ENCODE measurements at regions not wholly inside any gene's neighbourhood (a gene's known extent, or its start where the extent isn't known, plus 50 kb on each side); places are given as distances from the start of the nearest gene placed in this dataset.
"Not testable (repeated sequence)": the region's sequence is repeated elsewhere in the genome, so short reads cannot be mapped to it uniquely, and the experiment has no call there.

- no peak for DNase-seq (ENCODE audit: low read depth in 3 of 3)
Measured at GRCh38 chr3:72032441-72033135, 247.6 kb upstream of the PROK2 start.

DNA sequence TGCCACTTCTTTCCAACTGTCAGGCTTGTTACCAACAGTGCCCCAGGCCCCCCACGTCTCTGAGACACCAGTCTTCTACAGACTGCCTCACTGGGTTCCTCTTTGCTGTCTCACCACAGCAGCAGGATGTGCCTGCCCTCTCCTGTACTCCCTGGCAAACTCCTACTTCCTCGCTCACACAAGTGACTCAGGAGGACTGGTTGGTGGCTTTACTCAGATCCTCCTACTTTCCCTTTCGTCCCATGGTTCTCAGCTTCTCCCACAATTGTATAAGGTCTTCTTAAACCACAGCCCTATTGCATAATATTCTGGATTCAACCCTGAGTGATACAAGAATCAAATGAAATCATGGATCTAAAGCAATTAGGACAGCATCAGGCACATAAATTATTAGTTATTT lies 246.6 kb upstream of the PROK2 start:
- no peak for DNase-seq (ENCODE audit: low read depth in 3 of 3)

DNA sequence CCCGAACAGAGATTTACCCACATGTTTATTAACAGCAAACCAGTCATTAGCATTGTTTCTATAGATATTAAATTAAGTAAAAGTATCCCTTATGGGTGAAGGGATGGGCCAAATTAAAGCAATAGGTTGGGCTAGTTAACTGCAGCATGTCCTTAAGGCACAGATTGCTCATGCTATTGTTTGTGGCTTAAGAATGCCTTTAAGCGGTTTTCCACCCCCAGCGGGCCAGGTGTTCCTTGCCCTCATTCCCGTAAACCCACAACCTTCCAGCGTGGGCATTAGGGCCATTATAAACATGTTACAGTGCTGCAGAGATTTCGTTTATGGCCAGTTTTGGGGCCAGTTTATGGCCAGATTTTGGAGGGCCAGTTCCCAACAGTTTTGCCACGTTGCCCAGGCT lies 245.3 kb upstream of the PROK2 start:
- DNase-seq (ENCODE audit: low read depth in 3 of 3): not testable (repeated sequence)

- not testable (repeated sequence) for DNase-seq (ENCODE audit: low read depth in 3 of 3)
Measured at GRCh38 chr3:72028726-72029125, 243.8 kb upstream of the PROK2 start.

GRCh38 chr3:72028307-72028706 lies 243.4 kb upstream of the PROK2 start:
- not testable (repeated sequence) for DNase-seq (ENCODE audit: low read depth in 3 of 3)

DNA sequence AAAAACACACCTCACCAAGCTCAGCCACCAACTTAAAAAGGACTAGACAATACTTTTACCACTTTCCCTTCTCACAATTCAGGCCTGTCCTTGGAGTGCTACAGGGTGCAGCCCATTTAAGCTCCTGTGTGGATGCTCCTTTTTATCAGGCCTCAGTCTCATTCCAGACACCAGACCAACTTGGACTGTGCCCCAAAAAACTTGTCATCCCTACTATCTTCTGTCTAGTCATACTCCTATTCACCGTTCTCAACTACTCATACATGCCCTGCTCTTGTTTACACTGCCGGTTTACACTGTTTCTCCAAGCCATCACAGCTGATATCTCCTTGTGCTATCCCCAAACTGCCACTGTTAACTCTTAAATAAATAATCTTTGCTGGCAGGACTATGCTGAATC lies 242.8 kb upstream of the PROK2 start:
- DNase-seq (ENCODE audit: low read depth in 3 of 3): not testable (repeated sequence)

GRCh38 chr3:72022027-72022426 lies 237.1 kb upstream of the PROK2 start:
- DNase-seq (ENCODE audit: low read depth in 3 of 3): no peak

- no peak for DNase-seq (ENCODE audit: low read depth in 3 of 3)
Measured at GRCh38 chr3:72021531-72021930, 236.6 kb upstream of the PROK2 start.

DNA sequence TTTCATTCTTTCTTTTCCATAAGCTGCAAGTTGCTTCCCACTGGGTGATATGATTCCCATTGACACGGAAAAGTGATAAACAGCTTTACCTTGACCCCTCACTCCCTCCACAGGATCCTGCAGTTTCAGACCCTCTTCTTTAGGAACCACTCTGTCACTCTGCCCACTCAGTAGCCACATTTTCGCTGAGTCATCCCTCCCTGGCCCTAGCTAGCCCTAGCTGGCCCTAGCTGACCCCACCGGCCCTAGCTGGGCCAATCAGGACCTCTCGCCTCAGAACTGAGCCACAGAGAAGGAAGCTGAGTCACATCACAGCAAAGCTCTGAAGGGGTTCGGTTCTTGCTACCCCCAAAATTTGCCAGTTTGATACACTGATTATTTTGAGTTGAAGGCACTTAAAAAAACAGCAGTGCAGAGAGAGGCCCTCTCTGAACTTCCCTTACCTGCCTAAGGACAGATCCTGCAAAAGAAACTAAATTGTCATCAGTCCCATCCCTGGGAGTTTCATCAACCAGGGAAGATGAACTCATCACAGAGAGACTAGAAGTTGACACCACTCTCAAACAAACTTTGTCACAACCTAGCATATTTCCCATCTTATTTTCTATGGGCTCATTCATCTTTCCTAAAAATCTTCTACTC lies 233.5 kb upstream of the PROK2 start:
- no peak for DNase-seq (ENCODE audit: low read depth in 3 of 3)

- no peak for DNase-seq (ENCODE audit: low read depth in 3 of 3)
Measured at GRCh38 chr3:72017935-72018334, 233.0 kb upstream of the PROK2 start.

DNA sequence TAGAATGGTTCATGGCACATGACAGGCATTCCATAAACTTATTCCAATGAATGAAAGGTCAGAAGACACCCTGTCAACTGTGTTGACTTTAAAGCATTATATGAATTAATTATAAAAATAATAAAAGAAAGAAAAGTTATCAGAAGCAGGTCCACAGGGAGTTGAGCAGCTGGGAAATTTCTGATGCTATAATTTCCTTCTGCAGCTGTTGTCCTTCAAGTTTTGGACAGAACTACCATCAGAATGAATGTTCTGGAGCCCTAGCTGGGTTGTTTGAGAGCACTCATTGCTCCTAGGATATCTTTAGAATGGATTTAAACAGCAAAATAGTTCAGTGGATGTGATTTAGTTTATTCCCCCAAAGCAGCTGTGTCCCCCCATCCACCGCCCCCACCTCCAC lies 232.4 kb upstream of the PROK2 start:
- no peak for DNase-seq (ENCODE audit: low read depth in 3 of 3)

DNA sequence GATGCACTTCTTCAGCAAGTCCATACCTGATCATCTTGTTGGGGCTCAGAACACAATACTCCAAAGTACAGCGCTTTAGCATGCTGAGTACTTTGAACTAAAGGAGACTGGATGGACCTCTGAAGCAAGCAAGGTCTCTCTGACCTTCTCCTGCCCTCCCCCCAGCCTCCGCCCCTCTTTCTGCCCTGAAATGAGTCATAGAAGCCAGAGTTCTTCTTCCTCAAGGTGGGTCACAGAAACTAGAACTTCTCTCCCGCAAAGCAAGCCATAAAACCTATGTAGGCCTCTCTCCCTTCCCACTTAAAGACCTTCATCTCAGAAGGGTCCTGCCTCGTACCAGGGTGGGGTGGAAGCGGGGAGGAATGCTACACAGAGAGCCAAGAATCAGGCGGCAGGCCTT lies 230.5 kb upstream of the PROK2 start:
- no peak for DNase-seq (ENCODE audit: low read depth in 3 of 3)

GRCh38 chr3:72013084-72013483 lies 228.1 kb upstream of the PROK2 start:
- DNase-seq (ENCODE audit: low read depth in 3 of 3): no peak

DNA sequence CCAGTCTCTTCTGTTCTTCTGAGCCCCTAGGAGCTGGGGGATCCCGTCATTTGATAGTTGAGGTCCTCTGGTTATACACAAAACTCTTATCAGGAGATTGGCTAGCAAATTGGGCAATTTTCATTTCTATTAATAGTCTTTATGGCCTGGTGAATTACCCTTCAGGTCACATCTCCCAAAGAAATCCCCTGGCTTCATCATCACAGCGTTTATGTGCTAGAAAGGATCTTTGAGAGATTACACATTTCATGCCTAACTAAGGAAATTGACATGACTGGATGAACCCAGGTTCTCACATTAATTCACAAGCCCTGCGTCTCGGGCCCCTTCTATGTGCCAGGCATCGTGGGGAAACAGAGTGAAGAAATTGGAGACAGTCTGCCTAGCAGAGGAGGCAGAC lies 227.4 kb upstream of the PROK2 start:
- no peak for DNase-seq (ENCODE audit: low read depth in 3 of 3)

- DNase-seq (ENCODE audit: low read depth in 3 of 3): no peak
Measured at GRCh38 chr3:72011485-72011884, 226.5 kb upstream of the PROK2 start.

DNA sequence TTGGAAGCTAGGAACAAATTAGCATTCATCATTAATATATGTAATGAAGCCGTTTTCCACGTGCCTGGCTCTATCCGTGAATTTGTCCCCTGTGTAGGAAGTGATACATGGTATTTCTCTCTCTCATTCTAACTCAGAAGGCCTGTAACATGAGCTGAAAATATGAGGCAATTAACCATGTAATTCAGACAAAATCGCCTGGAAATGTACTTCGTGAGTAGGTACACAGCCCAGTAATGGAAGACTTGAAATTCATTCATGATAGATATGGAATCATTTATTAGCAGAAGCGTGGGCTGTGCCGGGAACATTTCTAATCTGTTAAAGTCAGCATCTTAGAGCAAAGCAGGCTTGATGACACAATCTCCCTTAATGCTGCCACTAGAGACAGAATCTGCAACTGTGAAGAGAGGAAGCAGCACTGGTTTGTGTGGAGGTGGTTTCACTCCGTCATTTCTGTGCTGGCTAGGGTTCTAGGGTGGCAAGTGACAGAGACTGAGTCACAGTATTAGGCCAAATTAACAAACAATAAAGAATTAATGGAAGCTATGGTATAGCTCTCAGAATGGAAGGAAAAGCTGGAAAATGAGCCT lies 225.0 kb upstream of the PROK2 start:
- DNase-seq (ENCODE audit: low read depth in 3 of 3): no peak

DNA sequence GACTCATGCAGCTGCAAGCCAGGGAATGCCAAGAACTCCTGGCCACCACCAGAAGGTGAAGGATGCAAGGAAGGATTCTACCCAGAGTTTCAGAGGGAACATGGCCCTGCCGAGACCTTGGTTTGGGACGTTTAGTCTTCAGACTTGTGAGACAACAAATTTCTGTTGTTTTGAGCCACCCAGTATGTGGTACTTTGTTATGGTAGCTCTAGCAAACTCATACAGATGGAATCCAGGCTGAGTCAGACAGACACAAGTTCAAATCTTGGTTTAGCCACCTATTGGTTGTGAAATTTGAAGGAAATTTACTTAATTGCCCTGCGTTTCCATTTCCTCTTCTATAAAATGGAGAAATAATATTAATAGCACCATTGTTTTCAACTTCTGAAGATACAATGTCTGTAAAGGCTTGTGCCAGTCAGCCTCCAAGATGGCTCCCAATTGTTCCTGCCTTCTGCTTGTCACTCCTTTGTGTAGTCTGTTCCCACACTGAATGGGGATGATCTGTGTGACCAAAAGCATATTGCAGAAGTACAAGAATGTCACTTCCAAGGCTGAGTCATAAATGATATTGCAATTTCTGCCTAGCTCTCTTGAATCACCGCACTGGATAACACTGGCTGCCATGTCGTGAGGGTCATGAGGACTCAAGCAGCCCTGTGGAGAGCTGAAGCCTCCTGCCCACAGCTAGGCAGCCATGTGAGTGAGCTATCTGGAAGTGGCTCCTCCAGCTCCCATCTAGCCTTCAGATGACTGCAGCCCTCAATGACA lies 223.5 kb upstream of the PROK2 start:
- no peak for DNase-seq (ENCODE audit: low read depth in 3 of 3)

DNA sequence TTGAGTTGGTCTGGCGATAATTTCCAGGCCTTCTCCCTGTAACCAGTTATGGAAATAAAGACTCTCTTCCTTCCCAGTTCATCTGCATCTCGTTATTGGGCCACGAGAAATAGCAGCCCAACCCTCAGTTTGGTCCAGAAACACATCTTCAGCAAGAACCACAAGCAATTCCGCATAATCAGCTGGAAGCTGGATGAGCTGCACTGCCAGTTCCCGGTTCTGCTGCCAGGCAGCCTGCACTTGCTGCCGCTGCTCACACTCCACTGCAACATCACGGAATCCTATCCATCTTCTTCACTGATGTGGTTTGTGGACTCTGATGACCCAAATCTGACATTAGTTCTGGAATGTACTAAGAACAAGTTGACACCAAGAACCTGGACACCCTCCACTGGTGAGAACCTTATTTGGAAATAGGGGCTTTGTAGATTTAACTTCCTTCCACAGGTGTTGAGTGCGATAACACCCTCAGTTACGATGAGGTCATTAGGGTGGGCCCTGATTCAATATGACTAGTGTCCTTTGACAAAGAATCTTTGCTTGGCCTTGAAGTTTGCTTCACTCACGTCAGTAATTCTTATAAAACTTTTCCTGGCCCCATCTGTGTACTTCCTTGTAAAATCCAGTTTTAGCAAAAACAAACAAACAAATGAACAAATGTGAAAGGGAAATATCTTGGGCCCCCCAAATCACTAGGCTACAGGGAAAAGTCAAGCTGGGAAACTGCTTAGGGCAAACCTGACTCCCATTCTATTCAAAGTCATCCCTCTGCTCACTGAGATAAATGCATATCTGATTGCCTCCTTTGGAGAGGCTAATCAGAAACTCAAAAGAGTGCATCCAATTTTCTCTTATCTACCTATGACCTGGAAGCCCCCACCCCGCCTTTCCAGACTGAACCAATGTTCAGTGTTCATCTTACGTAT lies 221.9 kb upstream of the PROK2 start:
- DNase-seq (ENCODE audit: low read depth in 3 of 3): no peak

- DNase-seq (ENCODE audit: low read depth in 3 of 3): no peak
Measured at GRCh38 chr3:72004749-72005292, 219.9 kb upstream of the PROK2 start.

- no peak for DNase-seq (ENCODE audit: low read depth in 3 of 3)
Measured at GRCh38 chr3:72003936-72004335, 219.0 kb upstream of the PROK2 start.

DNA sequence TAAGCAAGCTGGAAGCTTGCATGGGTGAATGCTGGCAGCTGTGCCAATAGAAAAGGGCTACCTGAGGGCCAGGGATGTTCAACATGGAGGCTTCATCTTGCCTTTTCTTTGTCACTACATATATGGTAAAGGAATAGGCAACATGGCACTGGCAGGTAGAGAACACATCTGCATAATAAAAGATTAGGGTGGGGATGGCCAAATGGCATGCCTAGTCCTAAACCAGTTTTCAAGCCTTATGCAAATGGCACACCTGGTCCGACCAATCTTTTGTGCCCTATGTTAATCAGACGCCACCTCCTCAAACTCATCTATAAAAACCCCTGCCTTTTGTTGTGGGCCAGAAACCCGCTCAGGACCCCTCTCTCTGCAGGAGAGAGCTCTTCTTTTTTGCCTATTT lies 216.8 kb upstream of the PROK2 start:
- DNase-seq (ENCODE audit: low read depth in 3 of 3): no peak
